MCF 10A (cell line): ENCODE measurements at regions not wholly inside any gene's neighbourhood (a gene's known extent, or its start where the extent isn't known, plus 50 kb on each side); places are given as distances from the start of the nearest gene placed in this dataset.

Experiments used
- BruUV-seq: library from RNA; stranded (reverse); fragments of 400-500 nt; replicated peaks from 2 replicates; lab custom pipeline; 2021; lab: Mats Ljungman, UMichigan
- CTCF ChIA-PET: fragments of 300-600 bp; sonication (Branson Sonifier 250); formaldehyde crosslinking; extraction: SDS; loops from one replicate; lab custom pipeline; 2021; ENCODE audit warnings: antibody characterized with exemption, inconsistent platforms; lab: Yijun Ruan, JAX
- POLR2A ChIA-PET: fragments of 300-600, 350-650 bp; sonication (Branson Sonifier 250); formaldehyde crosslinking; extraction: SDS; loops from one replicate; lab custom pipeline; 2020; ENCODE audit warnings: antibody characterized with exemption, inconsistent platforms; lab: Yijun Ruan, JAX
- DNase-seq: peaks from one replicate; pipeline ENCODE4 v3.0.0-alpha.2; 2018; ENCODE audit not compliant: unreplicated experiment
- H3K27ac Mint-ChIP-seq: one replicate; pipeline ENCODE4 v1.8.0; 2022; ENCODE audit warnings: mild to moderate bottlenecking, low read depth, mixed read lengths; ENCODE audit not compliant: unreplicated experiment
- H3K27me3 Mint-ChIP-seq: one replicate; pipeline ENCODE4 v1.8.0; 2022; ENCODE audit warnings: mixed read lengths; ENCODE audit not compliant: insufficient read depth, unreplicated experiment
- H3K36me3 Mint-ChIP-seq: one replicate; pipeline ENCODE4 v1.8.0; 2022; ENCODE audit warnings: mild to moderate bottlenecking, moderate library complexity, mixed read lengths; ENCODE audit not compliant: insufficient read depth, unreplicated experiment
- H3K4me1 Mint-ChIP-seq: one replicate; pipeline ENCODE4 v1.8.0; 2022; ENCODE audit warnings: mixed read lengths; ENCODE audit not compliant: insufficient read depth, unreplicated experiment
- H3K4me3 Mint-ChIP-seq: one replicate; pipeline ENCODE4 v1.8.0; 2022; ENCODE audit warnings: mild to moderate bottlenecking, moderate library complexity, mixed read lengths; ENCODE audit not compliant: unreplicated experiment
- H3K9me3 Mint-ChIP-seq: one replicate; pipeline ENCODE4 v1.8.0; 2022; ENCODE audit warnings: mixed read lengths; ENCODE audit not compliant: unreplicated experiment
- intact Hi-C: fragments of 100-400 bp; cut with micrococcal nuclease; formaldehyde crosslinking; loops from 2 replicates; pipeline ENCODE4 v1.14.1; 2022
- TF ChIP-seq, protein P1 (sequence below): fragments of 200-600 bp; IDR thresholded peaks from one replicate; pipeline ENCODE4 v1.8.0; 2022; ENCODE audit warnings: antibody characterized with exemption, mild to moderate bottlenecking; ENCODE audit not compliant: unreplicated experiment

DNA sequence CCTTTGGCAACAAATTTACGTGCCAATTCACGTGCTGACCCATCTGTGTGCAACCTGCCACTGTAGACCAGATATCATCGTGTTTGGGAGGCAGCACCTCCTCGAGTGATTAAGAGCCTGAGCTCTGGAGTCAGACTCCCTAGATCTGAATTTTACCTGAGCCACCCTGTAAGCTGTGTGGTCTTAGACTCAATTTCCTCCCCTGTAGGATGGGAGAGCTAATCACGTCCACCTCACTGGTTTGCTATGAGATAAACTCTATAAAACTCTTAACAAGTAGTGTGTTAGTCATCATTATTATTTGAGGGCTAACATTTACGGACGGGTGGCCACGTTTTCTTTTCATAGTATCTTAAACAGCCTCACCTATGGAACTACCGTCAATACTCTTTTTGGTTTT, 220.0 kb upstream of the ADAMTSL1 start:
- H3K36me3 Mint-ChIP-seq, result no peaks in the 10 kb centered on the region
- H3K4me3 Mint-ChIP-seq, result no peak overlapping the region
- CTCF ChIA-PET, result interaction anchor here (0.5 to 5.7 kb wide), 26 partner anchors 11 to 1111 kb away, joined by 3 to 126 read pairs (median 7); partner anchors contain the start of gene RRAGA
- no peak for DNase-seq
- intact Hi-C loops, result loop anchor here (2.0 kb wide), 2 partner anchors 141 to 759 kb away; no protein-coding TSS in a partner anchor
- H3K27me3 Mint-ChIP-seq, result no peaks in the 10 kb centered on the region
- TF ChIP-seq, protein P1, sequence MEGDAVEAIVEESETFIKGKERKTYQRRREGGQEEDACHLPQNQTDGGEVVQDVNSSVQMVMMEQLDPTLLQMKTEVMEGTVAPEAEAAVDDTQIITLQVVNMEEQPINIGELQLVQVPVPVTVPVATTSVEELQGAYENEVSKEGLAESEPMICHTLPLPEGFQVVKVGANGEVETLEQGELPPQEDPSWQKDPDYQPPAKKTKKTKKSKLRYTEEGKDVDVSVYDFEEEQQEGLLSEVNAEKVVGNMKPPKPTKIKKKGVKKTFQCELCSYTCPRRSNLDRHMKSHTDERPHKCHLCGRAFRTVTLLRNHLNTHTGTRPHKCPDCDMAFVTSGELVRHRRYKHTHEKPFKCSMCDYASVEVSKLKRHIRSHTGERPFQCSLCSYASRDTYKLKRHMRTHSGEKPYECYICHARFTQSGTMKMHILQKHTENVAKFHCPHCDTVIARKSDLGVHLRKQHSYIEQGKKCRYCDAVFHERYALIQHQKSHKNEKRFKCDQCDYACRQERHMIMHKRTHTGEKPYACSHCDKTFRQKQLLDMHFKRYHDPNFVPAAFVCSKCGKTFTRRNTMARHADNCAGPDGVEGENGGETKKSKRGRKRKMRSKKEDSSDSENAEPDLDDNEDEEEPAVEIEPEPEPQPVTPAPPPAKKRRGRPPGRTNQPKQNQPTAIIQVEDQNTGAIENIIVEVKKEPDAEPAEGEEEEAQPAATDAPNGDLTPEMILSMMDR, result no peak
- POLR2A ChIA-PET, result interaction anchor here (1.4 to 1.7 kb wide), 2 partner anchors 413 to 570 kb away, joined by 3 to 6 read pairs; no protein-coding TSS in a partner anchor
- BruUV-seq, result no TSS peak
- H3K27ac Mint-ChIP-seq, result no peak overlapping the region
- peaks cover 6% of the 10 kb centered on the region for H3K4me1 Mint-ChIP-seq
- H3K9me3 Mint-ChIP-seq, result no peaks in the 10 kb centered on the region

DNA sequence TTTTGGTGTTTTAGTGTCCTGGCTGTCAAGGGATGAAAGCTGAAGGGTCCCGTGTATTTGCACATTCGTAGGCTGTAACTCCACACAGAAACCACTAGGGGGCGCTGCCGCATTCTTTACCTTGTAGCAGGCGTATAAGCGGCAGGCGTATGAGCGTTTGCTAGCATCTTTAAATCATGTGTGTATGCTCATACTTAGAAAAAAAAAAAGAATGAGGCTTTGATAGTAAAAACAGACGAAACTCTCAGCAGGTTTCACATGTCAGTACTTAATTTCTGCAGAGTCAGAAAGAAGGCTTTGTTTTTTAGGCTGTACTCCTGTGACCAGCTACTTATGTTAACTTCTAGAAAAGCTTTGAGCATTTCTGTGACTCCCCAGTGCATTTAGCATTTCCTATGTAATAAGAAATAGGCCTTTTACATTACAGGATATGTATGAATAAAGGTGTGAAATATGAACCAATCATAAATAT, 218.8 kb upstream of the ADAMTSL1 start:
- POLR2A ChIA-PET, result interaction anchor here (0.5 to 1.7 kb wide), 7 partner anchors 20 to 919 kb away, joined by 3 to 6 read pairs (median 4); no protein-coding TSS in a partner anchor
- Mint-ChIP-seq H3K4me1 (peaks cover 6% of the 10 kb centered on the region), H3K36me3 (no peaks in the 10 kb centered on the region), H3K9me3 (no peaks in the 10 kb centered on the region), H3K4me3 (no peak overlapping the region), H3K27ac (no peak overlapping the region), H3K27me3 (no peaks in the 10 kb centered on the region)
- CTCF ChIA-PET, result interaction anchor here (0.5 to 5.7 kb wide), 81 partner anchors 9 to 2000 kb away, joined by 3 to 126 read pairs (median 5); no protein-coding TSS in a partner anchor
- intact Hi-C loops, result loop anchor here (1.0 to 5.0 kb wide), 7 partner anchors 140 to 1202 kb away; no protein-coding TSS in a partner anchor
- TF ChIP-seq, protein P1, result peak; percentile 91
- DNase-seq, result peak; percentile 87
- no TSS peak for BruUV-seq

DNA sequence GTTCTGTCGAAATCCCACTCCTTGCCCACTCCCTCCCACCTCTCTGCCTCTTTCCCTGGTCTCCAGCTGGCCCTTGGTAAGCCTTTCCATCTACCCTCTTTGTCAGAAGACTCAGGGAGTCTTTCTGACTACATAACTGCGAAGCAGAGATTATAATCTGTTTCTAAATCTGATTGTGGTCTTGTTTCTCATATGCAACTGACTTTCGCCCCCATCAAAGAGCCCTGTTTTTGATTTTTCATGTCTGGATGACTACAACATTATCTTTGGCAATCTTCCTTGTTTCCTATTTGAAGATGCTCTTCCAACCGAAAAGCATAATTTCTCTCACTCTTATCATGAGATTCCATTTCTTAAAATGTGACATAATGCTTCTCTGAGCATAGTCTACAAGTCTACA, 218.2 kb upstream of the ADAMTSL1 start:
- POLR2A ChIA-PET, result interaction anchor here (0.6 to 1.2 kb wide), 4 partner anchors 21 to 340 kb away, joined by 3 to 4 read pairs (median 4); no protein-coding TSS in a partner anchor
- Mint-ChIP-seq H3K4me3 (no peak overlapping the region), H3K27ac (no peak overlapping the region), H3K9me3 (no peaks in the 10 kb centered on the region), H3K27me3 (no peaks in the 10 kb centered on the region), H3K4me1 (peaks cover 8% of the 10 kb centered on the region), H3K36me3 (no peaks in the 10 kb centered on the region)
- TF ChIP-seq, protein P1, result no peak
- intact Hi-C loops, result loop anchor here (1.0 to 5.0 kb wide), 7 partner anchors 139 to 1202 kb away; no protein-coding TSS in a partner anchor
- CTCF ChIA-PET, result interaction anchor here (0.6 to 5.7 kb wide), 48 partner anchors 9 to 1999 kb away, joined by 3 to 126 read pairs (median 6); no protein-coding TSS in a partner anchor
- no peak for DNase-seq
- BruUV-seq, result no TSS peak

DNA sequence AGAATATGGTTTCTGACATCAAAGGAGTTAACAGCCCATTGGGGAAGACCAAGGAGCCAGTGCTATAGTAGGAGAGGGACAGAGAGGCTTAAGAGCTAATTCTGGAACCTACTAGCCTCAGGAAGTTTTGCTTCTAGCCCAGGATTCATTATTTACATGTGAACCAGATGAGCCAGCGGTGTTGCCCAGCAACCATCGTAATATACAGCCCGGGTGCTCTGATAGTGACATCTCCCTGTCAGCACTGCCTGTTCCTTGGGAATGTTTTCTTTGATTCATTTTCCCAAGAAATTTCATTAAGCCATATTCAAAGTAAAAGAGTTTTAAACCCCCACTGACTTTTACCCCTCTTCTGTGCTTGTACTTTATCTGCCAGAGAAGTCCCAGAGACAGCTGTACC, 217.4 kb upstream of the ADAMTSL1 start:
- ChIA-PET POLR2A (no interaction called here), CTCF (interaction anchor here (0.6 to 5.7 kb wide), 16 partner anchors 9 to 792 kb away, joined by 3 to 126 read pairs (median 3); partner anchors contain the start of gene RRAGA)
- TF ChIP-seq, protein P1, result no peak
- no TSS peak for BruUV-seq
- no peaks in the 10 kb centered on the region for H3K27me3 Mint-ChIP-seq
- no peaks in the 10 kb centered on the region for H3K9me3 Mint-ChIP-seq
- peaks cover 16% of the 10 kb centered on the region for H3K4me1 Mint-ChIP-seq
- no peaks in the 10 kb centered on the region for H3K36me3 Mint-ChIP-seq
- no peak overlapping the region for H3K27ac Mint-ChIP-seq
- intact Hi-C loops, result loop anchor here (5.0 kb wide), 1 partner anchor 1201 kb away; no protein-coding TSS in a partner anchor
- H3K4me3 Mint-ChIP-seq, result no peak overlapping the region
- DNase-seq, result no peak
